ENCODE measurements at regions not wholly inside any gene's neighbourhood (a gene's known extent, or its start where the extent isn't known, plus 50 kb on each side); places are given as distances from the start of the nearest gene placed in this dataset.
"Not testable (repeated sequence)": the region's sequence is repeated elsewhere in the genome, so short reads cannot be mapped to it uniquely, and the experiment has no call there.

DNA sequence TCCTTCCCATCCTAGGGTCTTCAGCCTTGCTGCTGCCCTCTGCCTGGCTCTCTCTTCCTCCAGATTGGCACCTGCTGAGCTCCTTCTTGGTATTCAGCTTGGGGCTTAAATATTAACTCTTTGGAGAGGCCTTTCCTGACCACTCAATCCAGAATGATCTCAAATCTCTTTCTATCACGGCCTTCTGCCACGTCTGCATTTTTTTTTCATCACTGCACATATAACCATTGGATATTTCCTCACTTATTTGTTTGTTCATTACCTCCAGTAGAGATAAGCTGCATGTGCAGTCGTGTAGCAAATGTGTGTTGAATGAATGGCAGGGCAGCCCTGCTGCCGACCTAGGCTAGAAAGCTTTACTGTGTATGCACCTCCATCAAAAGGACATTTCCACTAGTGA lies 51.6 kb upstream of the MPP7 start:
- no peak for DNase-seq

GRCh38 chr10:28355376-28355775 lies 52.5 kb upstream of the MPP7 start:
- DNase-seq = no peak

DNA sequence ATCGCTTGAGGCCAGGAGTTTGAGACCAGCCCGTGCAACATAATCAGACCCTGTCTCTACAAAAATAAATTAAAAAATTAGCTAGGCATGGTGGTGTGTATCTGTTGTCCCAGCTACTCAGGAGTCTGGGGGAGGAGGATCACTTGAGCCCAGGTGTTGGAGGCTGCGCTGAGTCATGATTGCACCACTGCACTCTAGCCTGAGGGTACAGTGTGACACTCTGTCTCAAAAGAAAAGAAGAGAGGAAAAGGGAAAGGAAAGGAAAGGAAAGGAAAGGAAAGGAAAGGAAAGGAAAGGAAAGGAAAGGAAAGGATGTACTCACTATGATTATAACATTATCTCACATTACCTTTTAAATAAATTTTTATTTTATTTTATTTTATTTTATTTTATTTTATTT lies 56.5 kb upstream of the MPP7 start:
- no peak for DNase-seq

- no peak for DNase-seq
These were observed 57.3 kb upstream of the MPP7 start for GRCh38 chr10:28360175-28360574.

DNA sequence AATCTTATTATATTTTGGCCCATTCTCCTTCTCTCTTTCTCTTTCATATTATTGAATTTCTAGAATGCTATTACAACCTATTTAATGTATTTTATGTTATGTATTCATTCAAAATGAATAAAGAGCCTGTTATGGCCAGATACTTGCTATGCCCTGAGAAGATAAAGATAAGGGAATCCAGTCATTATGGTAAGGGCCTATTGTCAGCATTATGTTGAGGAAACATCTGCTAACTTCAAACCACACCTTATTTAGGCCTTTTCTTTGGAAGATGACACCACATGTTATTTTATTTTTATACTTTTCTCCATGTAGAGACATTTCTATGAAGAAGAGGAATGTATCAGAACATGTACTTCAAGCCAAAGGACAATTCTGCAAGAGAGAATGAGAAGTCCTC lies 60.5 kb upstream of the MPP7 start:
- no peak for DNase-seq

DNA sequence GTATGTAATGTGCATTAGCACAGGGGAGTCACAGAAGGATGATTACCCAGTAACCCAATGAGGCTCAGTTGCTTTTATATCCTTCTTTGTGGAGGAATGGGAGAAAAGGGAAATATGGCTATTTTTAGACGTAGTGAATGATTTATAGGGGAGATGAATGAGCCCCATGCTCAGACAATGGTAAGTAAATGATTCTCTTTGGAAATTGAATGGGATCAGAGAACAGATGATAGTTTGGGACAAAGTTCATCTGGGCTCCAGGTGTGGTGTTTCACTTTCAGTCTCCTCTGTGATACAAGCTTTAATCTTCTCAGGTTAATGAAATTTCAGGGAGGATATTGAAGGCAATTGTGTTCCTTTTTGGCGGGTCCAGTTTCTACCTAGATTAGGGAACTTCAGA lies 63.0 kb upstream of the MPP7 start:
- DNase-seq = no peak

DNA sequence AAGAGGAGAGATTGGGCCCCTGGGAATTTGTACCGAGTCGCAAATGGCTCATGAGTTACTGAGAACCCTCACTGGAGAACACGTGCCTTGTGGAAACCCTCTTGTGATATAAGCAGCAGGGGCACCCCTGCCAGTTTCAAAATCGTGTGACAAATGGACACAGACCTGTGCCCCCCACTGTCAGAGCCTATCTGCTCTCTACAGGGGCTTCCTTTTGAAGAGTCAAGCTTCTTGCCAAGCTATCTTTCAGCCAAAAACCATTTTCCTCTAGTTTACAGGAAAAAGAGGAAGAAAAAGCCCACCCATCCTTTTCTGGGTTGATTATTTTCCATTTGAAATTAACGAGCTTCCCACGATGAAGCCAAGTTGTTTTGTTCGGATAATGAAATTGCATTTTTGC lies 64.1 kb upstream of the MPP7 start:
- DNase-seq = no peak

GRCh38 chr10:28367413-28367812 lies 64.5 kb upstream of the MPP7 start:
- DNase-seq = no peak

DNA sequence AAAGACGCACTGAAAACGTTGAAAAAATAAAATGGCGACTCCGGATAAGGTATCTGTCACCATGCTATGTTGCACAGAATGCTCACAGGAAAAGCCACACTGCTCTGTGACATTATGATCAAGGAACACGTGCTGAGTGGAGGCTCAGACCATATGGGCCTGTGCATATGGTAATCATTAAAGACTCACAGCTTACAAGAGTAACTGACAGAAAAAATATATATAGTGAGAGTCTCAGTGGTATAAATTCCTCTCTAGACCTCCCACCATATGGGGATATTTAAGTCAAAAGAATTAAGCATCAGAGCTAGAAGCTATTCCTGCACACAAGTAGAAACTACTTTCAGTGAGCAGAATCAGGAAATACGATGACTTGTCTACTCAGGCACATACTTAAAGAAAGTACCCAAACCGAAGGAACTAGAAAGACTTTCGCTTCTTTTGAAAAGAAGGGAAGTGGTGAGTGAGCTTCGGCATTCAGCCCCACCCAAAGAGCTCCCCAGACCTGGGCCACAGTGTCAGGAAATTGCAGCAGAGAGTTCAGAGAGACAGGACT lies 65.1 kb upstream of the MPP7 start:
- DNase-seq = peak; percentile 51

DNA sequence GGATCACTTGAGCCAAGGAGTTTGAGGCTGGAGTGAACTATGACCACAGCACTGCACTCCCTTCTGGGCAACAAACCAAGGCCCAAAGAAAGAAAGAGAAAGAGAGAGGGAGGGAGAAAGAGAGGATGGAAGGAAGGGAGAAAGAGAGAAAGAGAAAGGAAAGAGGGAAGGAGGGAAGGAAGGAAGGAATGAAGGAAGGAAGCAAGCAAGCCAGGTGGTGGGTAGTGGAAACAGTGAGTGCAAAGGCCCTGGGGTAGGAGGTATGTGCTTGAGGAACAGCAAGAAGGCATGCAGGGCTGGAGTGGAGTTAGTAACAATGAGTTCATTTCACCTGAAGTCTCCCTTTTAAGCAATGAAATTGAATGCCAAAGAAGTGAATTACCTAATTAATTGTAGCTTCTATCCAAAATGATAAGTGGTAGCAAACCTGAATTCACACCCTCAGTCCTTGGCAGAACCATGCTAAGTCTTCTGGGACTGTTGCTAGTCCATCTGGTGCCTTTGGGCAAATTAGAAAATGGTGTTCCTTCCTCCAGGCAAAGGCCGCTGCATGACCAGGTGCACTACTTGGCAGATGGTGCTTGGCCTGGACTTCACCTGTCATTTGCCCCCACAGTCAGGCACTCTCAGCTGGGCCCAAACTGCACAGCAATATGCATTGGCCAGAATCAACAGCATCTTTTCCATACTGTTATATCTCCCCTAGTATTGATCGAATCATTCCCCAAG lies 67.4 kb upstream of the MPP7 start:
- no peak for DNase-seq

- not testable (repeated sequence) for DNase-seq
These were observed 68.8 kb upstream of the MPP7 start for GRCh38 chr10:28371638-28372037.

DNA sequence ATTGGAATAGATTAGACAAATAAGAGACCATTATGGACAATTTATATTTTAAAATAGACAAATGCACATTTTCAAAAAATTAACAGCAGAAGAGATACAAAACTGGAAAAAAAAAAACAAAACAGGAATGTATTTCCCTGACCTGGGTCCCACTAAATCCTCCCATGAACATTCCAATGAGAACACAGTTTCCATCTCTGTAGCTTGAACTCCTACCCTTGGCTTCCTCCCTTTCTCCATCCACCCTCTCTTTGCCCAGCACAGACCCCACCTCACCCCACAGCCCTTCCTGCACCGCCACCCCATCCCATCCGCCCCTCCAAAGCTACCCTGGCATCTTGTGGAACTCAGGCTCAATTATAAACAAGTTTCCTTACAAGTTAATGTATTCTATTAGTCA lies 71.2 kb upstream of the MPP7 start:
- no peak for DNase-seq

DNA sequence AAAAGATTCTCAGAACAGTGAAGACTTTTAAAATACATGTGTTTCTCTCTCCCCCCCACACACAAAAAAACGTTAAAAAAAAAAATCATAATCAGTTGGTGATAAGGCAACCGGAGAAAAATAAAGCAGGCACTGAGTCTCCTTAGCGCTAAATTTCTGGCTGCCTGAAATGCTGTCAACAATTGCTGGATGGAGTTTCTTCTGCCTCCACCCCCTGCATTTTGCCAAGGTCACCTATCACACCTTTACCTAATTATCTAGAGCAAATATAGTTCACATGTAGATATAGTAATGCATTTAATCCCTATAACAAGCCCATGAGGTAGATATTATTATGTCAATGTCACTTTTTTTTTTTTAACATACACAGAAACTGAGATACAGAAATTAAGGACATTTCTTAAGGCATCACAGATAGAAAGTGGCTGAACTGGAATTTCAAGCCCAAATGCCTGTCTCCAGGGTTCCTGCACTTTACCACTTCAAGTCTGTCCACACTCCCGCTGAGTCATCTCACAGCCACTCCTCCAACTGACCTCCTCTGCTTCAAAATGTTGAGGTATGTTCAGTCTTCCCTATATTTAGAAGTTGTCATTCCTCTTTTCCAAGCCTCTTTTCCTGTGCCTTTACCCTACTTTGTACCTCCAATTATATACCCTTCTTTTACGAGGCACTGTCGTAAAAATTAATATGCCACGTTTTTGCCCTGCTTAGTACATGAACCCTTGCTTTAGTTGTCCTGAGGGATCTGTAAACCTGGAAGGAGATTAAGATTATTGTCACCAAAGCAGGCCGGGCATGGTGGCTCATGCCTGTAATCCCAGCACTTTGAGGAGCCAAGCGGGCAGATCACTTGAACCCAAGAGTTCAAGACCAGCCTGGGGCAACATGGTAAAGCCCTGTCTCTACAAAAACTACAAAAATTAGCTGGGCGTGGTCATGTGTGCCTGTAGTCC lies 72.8 kb upstream of the MPP7 start:
- no peak for DNase-seq

- no peak for DNase-seq
These were observed 76.2 kb upstream of the MPP7 start for GRCh38 chr10:28378986-28379585.

DNA sequence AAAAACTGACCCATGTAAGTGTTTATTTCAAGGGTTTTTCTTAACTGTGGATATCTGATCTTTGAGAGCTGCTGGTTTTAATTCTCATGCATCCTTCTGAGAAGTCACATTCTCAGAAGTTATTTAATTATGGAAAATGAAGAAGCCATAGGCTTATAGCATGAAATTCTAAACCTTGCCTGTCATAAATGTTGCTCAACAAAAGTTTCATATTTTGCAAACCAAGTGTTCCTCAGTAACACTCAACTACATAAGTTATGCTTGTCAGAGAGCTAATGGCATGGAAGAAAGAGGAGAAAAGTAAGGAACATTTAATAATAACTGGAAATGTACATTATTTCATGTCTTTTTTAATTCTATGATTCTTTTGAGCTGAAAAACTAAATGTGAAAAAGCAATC lies 78.6 kb upstream of the MPP7 start:
- no peak for DNase-seq

GRCh38 chr10:28381903-28382347 lies 79.1 kb upstream of the MPP7 start:
- peak; percentile 68 for DNase-seq

- DNase-seq = no peak
These were observed 79.8 kb upstream of the MPP7 start for GRCh38 chr10:28382525-28383269.

DNA sequence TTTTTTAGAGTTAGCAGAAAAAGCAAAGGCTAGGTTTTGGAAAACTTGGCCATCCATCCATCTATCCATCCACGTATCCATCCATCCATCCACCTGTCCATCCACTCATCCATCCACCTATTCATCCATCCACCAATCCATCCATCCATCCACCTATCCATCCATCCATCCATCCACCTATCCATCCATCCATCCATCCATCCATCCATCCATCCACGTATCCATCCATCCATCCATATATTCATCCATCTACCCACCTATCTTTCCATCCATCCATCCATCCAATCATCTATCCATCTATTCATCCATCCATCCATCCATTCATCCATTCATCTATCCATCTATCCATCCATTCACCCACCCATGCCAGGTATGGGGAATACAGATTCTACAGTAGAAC lies 81.7 kb upstream of the MPP7 start:
- DNase-seq = no peak

- DNase-seq = no peak
These were observed 83.1 kb upstream of the MPP7 start for GRCh38 chr10:28385748-28386502.

- DNase-seq = no peak
These were observed 83.6 kb upstream of the MPP7 start for GRCh38 chr10:28386503-28386868.

GRCh38 chr10:28387140-28387539 lies 84.3 kb upstream of the MPP7 start:
- DNase-seq = no peak

GRCh38 chr10:28391283-28391682 lies 88.4 kb upstream of the MPP7 start:
- DNase-seq = no peak

Measured in activated effector memory CD4-positive, alpha-beta T cell treated with Interleukin-2 at 50 U/mL for 16 hours (primary cell).